ENCODE measurements at regions not wholly inside any gene's neighbourhood (a gene's known extent, or its start where the extent isn't known, plus 50 kb on each side); places are given as distances from the start of the nearest gene placed in this dataset.

DNA sequence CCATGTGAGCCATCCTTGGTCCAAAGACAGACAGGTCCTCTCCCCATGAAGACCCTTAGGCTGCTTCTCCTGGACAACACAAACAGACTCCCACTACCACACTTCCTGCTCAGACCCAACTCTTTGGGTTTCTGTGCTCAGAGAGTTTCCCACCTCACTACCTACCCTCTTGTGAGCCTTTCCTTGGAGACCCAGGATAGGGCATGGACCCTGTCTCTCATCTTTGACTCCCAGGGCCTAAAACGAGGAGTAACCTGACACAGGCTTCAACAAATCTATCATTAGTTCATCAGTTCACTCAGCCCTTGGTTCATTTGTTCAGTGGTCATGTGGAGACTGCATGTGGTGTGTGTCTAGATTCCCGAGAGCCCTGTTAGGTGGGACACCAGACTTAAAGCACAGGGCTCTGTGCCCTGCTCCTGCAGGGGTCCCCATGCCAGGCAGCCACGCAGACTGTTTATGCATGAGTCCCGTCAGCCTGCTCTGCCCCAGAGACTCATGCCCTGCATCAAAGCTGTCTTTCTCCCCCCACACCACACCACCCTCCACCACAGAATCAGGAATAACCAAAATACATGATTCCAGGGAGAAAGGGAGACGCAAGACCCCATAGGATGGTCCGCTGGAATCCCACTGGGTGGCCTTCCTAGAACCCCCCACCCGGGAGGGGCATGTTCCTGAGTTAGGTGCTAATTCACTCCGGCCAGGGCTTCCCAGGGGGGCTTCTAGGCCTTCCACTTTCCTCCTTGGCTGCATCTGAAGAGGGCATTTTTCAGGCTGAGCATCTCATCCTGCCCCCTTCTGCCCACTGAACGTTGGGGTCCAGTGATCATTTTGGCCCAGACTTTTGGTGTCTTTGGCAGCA is 100.2 kb upstream of the TEX51 start:
- TF ChIP-seq POLR2A (IDR thresholded peaks at IDR 0.05) = no peak
- no peak overlapping the region for H3K4me3 ChIP-seq
- ATAC-seq (no peak), DNase-seq (no peak)
- no peaks in the 10 kb centered on the region for H3K27me3 ChIP-seq
- WGBS, 2 donors = 45 to 48% methylated on average over 7 to 9 of the region's 9 CpGs
- no peaks in the 10 kb centered on the region for H3K4me1 ChIP-seq
- no peaks in the 10 kb centered on the region for H3K36me3 ChIP-seq (replicated peaks in 1 of 2; ENCODE audit: insufficient read depth in 1 of 2, low read depth in 2 of 2)
- H3K9me3 ChIP-seq = no peaks in the 10 kb centered on the region
- H3K27ac ChIP-seq = no peak overlapping the region
- intact Hi-C loops (cut with DNase I) = no loop called here

DNA sequence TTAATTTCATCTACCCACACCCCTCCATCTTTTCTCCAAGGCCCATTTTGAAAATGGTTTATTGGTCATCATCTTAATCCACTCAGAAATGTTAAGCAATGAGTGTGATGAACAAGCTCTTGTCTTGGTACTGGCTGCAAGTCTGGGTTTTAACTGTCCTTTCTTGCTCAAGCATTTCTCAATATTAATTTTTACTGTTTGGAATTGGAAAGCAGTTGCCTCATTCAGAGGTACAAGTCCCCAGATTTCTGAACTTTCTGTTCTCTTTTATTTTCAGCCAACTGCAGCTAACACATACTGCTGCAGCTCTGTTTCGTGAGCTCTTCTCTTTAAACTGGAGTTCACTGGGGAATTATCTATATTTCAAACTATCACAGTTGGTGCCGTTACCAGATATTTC is 99.4 kb upstream of the TEX51 start:
- no peak for DNase-seq
- WGBS, 2 donors = 60 to 68% methylated on average over 2 of the region's 2 CpGs
- no peak overlapping the region for H3K27ac ChIP-seq
- no peaks in the 10 kb centered on the region for H3K27me3 ChIP-seq
- H3K36me3 ChIP-seq (replicated peaks in 1 of 2; ENCODE audit: insufficient read depth in 1 of 2, low read depth in 2 of 2) = no peaks in the 10 kb centered on the region
- intact Hi-C loops (cut with DNase I) = no loop called here
- no peak for ATAC-seq
- H3K4me3 ChIP-seq = no peak overlapping the region
- no peak for TF ChIP-seq POLR2A (IDR thresholded peaks at IDR 0.05)
- TF ChIP-seq, protein P1, sequence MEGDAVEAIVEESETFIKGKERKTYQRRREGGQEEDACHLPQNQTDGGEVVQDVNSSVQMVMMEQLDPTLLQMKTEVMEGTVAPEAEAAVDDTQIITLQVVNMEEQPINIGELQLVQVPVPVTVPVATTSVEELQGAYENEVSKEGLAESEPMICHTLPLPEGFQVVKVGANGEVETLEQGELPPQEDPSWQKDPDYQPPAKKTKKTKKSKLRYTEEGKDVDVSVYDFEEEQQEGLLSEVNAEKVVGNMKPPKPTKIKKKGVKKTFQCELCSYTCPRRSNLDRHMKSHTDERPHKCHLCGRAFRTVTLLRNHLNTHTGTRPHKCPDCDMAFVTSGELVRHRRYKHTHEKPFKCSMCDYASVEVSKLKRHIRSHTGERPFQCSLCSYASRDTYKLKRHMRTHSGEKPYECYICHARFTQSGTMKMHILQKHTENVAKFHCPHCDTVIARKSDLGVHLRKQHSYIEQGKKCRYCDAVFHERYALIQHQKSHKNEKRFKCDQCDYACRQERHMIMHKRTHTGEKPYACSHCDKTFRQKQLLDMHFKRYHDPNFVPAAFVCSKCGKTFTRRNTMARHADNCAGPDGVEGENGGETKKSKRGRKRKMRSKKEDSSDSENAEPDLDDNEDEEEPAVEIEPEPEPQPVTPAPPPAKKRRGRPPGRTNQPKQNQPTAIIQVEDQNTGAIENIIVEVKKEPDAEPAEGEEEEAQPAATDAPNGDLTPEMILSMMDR (IDR thresholded peaks at IDR 0.05) = no peak
- H3K4me1 ChIP-seq = no peaks in the 10 kb centered on the region
- no peaks in the 10 kb centered on the region for H3K9me3 ChIP-seq

DNA sequence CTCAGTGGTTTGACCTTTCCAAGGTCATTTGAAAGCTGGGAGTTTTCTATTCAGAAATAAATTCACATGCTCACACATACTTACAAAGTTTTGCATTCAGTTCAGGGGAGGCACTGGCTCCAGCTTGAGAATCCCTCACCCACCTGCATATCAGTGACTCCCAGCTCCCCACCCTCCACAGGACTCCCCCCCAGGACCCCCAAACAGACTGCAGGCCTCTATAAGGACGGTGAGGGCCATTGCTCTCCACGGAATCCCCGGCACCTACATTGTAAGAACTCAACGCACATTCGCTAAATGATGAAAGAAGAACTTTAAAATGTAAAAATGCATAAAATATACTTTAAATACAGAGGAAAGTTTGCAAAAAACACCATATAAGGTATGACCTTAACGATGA is 97.2 kb upstream of the TEX51 start:
- Histone ChIP-seq H3K4me3 (no peak overlapping the region), H3K27ac (no peak overlapping the region), H3K36me3 (replicated peaks in 1 of 2; ENCODE audit: insufficient read depth in 1 of 2, low read depth in 2 of 2) (no peaks in the 10 kb centered on the region), H3K9me3 (no peaks in the 10 kb centered on the region), H3K4me1 (no peaks in the 10 kb centered on the region), H3K27me3 (no peaks in the 10 kb centered on the region)
- TF ChIP-seq, protein P1 (IDR thresholded peaks at IDR 0.05) = no peak
- no peak for ATAC-seq
- 80 to 85% methylated on average over 6 of the region's 6 CpGs for WGBS, 2 donors
- intact Hi-C loops (cut with DNase I) = no loop called here
- no peak for DNase-seq

DNA sequence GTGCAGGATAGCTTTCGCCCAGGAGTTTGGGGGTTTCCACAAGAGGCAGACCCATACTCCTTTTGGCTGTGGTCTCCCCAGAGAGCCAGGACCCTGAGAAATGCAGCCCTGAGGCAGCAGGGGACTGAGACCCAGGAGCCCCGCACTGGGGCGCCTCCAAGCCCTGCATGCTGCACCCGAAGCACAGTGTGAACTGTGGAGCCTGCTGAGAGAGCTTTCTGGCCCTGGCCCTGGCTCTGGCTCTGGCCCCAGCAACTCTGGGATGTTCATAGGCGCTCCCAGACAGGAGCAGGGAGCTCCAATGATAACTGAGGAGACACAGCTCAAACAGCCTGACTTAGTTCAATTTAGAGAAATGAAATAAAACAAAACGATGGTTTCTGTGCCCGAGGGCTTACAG is 96.4 kb upstream of the TEX51 start:
- Histone ChIP-seq H3K36me3 (replicated peaks in 1 of 2; ENCODE audit: insufficient read depth in 1 of 2, low read depth in 2 of 2) (no peaks in the 10 kb centered on the region), H3K27ac (no peak overlapping the region), H3K4me1 (no peaks in the 10 kb centered on the region), H3K4me3 (no peak overlapping the region), H3K27me3 (no peaks in the 10 kb centered on the region), H3K9me3 (no peaks in the 10 kb centered on the region)
- intact Hi-C loops (cut with DNase I) = no loop called here
- ATAC-seq (no peak), DNase-seq (no peak)
- 72 to 73% methylated on average over 5 of the region's 7 CpGs for WGBS, 2 donors
- TF ChIP-seq, protein P1 (IDR thresholded peaks at IDR 0.05) = no peak
- no peak for TF ChIP-seq POLR2A (IDR thresholded peaks at IDR 0.05)

DNA sequence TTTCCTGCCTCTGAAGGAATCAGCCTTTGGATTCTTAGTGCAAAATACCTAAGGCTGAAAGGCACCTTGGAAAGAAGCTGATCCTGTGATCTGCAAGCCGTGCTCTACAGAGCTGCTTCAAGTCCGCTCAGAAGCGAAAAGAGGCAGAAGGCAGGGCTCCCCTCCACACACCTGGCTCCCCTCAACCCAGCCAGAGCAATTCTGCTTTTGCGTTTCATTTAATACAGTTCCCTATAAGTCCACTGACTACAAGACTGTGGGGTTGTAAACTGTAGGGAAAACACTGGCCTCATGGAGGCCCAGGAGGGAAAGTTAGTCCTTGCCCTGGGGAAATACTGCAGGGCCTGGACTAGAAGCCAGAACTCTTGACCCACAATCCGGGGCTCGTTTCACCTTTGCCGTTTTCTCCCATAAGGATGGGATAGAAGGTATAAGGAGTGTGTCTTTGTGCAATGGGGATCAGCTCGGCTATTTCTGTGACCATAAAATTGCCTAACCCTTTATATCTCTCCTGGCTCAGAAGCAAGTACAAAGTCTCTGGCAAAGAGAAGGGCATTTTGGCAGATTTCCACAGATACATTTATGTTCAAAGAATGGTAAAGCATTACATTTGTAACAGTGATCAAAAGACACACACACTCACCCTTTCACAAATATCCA is 95.8 kb upstream of the TEX51 start:
- H3K4me1 ChIP-seq = no peaks in the 10 kb centered on the region
- H3K27me3 ChIP-seq = no peaks in the 10 kb centered on the region
- WGBS, 2 donors = 73 to 75% methylated on average over 8 of the region's 8 CpGs
- no peak overlapping the region for H3K27ac ChIP-seq
- no peak for DNase-seq
- intact Hi-C loops (cut with DNase I) = no loop called here
- H3K4me3 ChIP-seq = no peak overlapping the region
- ATAC-seq = no peak
- no peak for TF ChIP-seq POLR2A (IDR thresholded peaks at IDR 0.05)
- TF ChIP-seq, protein P1 (IDR thresholded peaks at IDR 0.05) = no peak
- no peaks in the 10 kb centered on the region for H3K36me3 ChIP-seq (replicated peaks in 1 of 2; ENCODE audit: insufficient read depth in 1 of 2, low read depth in 2 of 2)
- H3K9me3 ChIP-seq = no peaks in the 10 kb centered on the region

Measured in body of pancreas (tissue), 4 donors.